ENCODE measurements at regions not wholly inside any gene's neighbourhood (a gene's known extent, or its start where the extent isn't known, plus 50 kb on each side); places are given as distances from the start of the nearest gene placed in this dataset.

GRCh38 chr3:193989186-193989585 lies 146.8 kb upstream of the HES1 start:
- intact Hi-C loops (cut with DNase I) = no loop called here
- no peak overlapping the region for H3K27ac ChIP-seq
- H3K36me3 ChIP-seq = no peaks in the 10 kb centered on the region
- H3K4me3 ChIP-seq = no peak overlapping the region
- peaks cover 6 to 18% (median 6%) of the 10 kb centered on the region in 3 donors for H3K4me1 ChIP-seq
- no peaks in the 10 kb centered on the region for H3K9me3 ChIP-seq
- 71 to 74% methylated on average over 1 of the region's 1 CpG for WGBS, 2 donors
- TF ChIP-seq POLR2A (IDR thresholded peaks at IDR 0.05) (no peak), CTCF (IDR thresholded peaks at IDR 0.05) (no peak)
- no peaks in the 10 kb centered on the region for H3K27me3 ChIP-seq
- no peak for DNase-seq

DNA sequence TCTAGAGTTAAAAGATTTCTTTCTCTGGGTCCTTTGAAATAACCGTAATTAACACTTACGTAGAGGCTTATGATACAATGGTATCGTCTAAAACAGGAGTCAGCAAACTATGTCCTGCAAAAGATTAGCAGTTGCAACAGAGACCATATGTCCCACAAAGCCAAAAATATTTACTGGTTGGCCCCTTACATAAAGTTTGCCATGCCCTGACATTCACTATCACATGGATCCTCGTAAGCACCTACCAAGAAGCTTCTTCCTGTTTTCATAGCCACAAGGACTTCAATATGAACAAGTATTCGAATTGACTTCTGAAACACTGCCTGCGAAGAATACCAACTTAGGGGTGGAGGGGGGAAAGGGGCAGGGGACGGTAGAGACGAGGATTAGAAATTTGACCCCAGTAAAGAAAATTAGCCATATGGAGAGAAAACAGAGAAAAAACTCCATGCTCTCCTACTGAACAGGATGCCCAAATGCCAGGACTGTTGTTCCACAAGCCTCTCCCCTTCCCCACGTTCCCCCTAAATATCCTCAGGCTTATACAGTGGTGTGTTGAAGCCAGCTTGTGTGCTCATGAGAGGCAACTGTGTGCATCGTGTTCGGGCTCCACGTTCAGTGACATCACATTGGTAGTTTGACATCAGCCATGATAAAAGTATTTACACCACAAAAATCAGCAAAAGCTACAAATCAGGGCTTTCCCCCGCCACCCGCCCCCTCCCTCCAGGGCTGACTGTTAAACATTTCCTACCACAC lies 144.1 kb upstream of the HES1 start:
- no peaks in the 10 kb centered on the region for H3K36me3 ChIP-seq
- H3K4me3 ChIP-seq = no peak overlapping the region
- 78 to 82% methylated on average over 11 to 14 of the region's 14 CpGs for WGBS, 2 donors
- H3K27ac ChIP-seq = no peak overlapping the region
- peaks cover 0 to 4% (median 0%) of the 10 kb centered on the region in 4 donors for H3K27me3 ChIP-seq
- DNase-seq = no peak
- H3K9me3 ChIP-seq = no peaks in the 10 kb centered on the region
- TF ChIP-seq CTCF (IDR thresholded peaks at IDR 0.05) (no peak), POLR2A (IDR thresholded peaks at IDR 0.05) (no peak)
- intact Hi-C loops (cut with DNase I) = no loop called here
- H3K4me1 ChIP-seq = peaks cover 0 to 10% (median 4%) of the 10 kb centered on the region in 3 donors

GRCh38 chr3:193992425-193993037 lies 143.4 kb upstream of the HES1 start:
- 50 to 55% methylated on average over 2 of the region's 2 CpGs for WGBS, 2 donors
- H3K27ac ChIP-seq = no peak overlapping the region
- no peaks in the 10 kb centered on the region for H3K36me3 ChIP-seq
- intact Hi-C loops (cut with DNase I) = no loop called here
- TF ChIP-seq CTCF (IDR thresholded peaks at IDR 0.05) (no peak), POLR2A (IDR thresholded peaks at IDR 0.05) (no peak)
- H3K9me3 ChIP-seq = no peaks in the 10 kb centered on the region
- H3K27me3 ChIP-seq = peaks cover 0 to 4% (median 0%) of the 10 kb centered on the region in 4 donors
- H3K4me3 ChIP-seq = no peak overlapping the region
- DNase-seq = no peak
- H3K4me1 ChIP-seq = peaks cover 0 to 10% (median 0%) of the 10 kb centered on the region in 3 donors

GRCh38 chr3:193996221-193996620 lies 139.7 kb upstream of the HES1 start:
- Histone ChIP-seq H3K27me3 (peaks cover 0 to 4% (median 0%) of the 10 kb centered on the region in 4 donors), H3K4me3 (no peak overlapping the region), H3K36me3 (no peaks in the 10 kb centered on the region), H3K9me3 (no peaks in the 10 kb centered on the region), H3K27ac (no peak overlapping the region), H3K4me1 (peaks cover 0 to 16% (median 0%) of the 10 kb centered on the region in 3 donors)
- no peak for TF ChIP-seq CTCF (IDR thresholded peaks at IDR 0.05)
- no peak for TF ChIP-seq POLR2A (IDR thresholded peaks at IDR 0.05)
- WGBS, 2 donors = 92 to 93% methylated on average over 4 to 5 of the region's 7 CpGs
- DNase-seq = no peak
- intact Hi-C loops (cut with DNase I) = no loop called here

DNA sequence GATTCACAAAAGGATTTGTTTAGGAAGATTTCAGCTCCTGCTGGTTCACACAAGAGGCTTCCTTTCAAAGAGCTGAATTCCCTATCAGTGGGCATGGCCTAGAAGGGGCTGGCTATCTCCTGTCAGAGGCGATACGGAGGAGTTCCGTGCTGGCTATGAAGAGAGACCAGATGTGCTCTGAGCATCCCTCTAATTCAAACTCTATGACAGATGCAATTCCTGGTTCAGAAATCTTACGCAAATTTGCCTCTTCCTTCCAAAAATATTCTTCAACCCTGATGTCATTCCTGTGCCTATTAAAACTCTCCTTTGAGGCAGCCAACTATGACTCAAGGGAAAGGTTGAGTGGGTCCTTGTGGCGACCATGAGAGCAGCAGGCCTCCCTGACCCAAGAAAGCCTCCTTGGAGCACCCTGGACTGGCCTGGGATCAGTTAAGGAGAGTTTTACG lies 139.3 kb upstream of the HES1 start:
- intact Hi-C loops (cut with DNase I) = no loop called here
- DNase-seq = no peak
- peaks cover 0 to 4% (median 0%) of the 10 kb centered on the region in 4 donors for H3K27me3 ChIP-seq
- no peak for TF ChIP-seq POLR2A (IDR thresholded peaks at IDR 0.05)
- TF ChIP-seq CTCF (IDR thresholded peaks at IDR 0.05) = no peak
- peaks cover 0 to 16% (median 0%) of the 10 kb centered on the region in 3 donors for H3K4me1 ChIP-seq
- no peaks in the 10 kb centered on the region for H3K9me3 ChIP-seq
- H3K36me3 ChIP-seq = no peaks in the 10 kb centered on the region
- peak overlapping the region in 3 of 4 donors; percentile 9 to 47 (median 40) for H3K27ac ChIP-seq
- 80 to 85% methylated on average over 6 of the region's 6 CpGs for WGBS, 2 donors
- H3K4me3 ChIP-seq = no peak overlapping the region

Data from esophagus squamous epithelium (tissue), 5 donors.